Putamen (tissue), 1 donor: ENCODE measurements at regions not wholly inside any gene's neighbourhood (a gene's known extent, or its start where the extent isn't known, plus 50 kb on each side); places are given as distances from the start of the nearest gene placed in this dataset.
"Not testable (repeated sequence)": the region's sequence is repeated elsewhere in the genome, so short reads cannot be mapped to it uniquely, and the experiment has no call there.

ENCODE experiments used
- DNase-seq: peaks from one replicate; pipeline ENCODE4 v3.0.0-alpha.2; 2016; ENCODE audit warnings: low spot score

- DNase-seq = not testable (repeated sequence)
These were observed 371.0 kb downstream of the OSTF1 start for GRCh38 chr9:75459311-75459710.

- DNase-seq = peak; percentile 64
These were observed 372.9 kb downstream of the OSTF1 start for GRCh38 chr9:75461183-75461582.

DNA sequence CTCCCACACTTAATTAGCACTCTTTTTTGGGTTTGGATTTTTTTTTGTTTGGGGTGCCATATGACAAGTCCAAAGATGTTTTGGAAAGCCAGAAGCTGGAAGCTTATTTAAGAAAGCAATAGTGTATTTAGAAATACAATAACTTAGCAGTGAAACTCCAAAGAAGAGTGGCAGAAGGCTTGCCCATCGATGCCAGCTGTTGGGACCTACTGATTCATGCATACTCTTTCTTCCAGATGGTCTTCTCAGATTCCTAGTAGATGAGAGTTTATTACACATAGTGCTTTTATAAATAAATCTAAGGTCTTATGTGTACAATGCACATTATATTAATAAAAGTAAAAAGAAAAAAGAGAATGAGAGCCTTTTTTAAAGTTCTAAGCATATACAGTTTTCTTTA, 374.6 kb downstream of the OSTF1 start:
- DNase-seq = no peak

GRCh38 chr9:75463871-75464270, 375.6 kb downstream of the OSTF1 start:
- DNase-seq = no peak

- DNase-seq = no peak
These were observed 376.4 kb downstream of the OSTF1 start for GRCh38 chr9:75464726-75465125.

- no peak for DNase-seq
These were observed 378.8 kb downstream of the OSTF1 start for GRCh38 chr9:75467142-75467541.

DNA sequence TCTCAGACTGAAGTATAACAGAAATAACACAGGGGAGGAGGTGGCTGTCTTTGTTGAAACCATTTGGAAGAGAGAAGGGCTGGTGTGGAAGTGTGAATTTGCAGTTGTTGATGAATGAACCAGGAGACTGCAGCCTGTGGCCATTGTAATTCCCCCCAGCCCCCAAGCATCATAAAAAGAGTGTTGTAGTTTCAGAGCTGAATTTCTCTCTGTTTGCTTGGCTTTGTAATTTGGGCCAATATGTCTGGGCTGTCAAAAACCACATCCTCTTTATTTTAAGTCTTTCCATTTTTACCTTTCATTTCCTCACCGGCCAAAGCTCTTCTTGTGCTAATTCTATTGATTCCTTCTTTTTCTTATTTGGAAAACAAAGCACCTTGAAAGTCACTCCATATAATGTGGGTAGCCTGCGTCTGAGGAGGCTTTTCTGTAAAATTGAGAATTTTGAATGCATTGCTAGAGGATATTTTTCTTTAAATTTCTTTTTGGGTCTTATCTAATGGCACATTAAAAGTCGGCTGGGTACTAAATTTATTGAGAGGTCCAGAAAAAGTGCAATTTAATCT, 383.3 kb downstream of the OSTF1 start:
- DNase-seq = no peak

DNA sequence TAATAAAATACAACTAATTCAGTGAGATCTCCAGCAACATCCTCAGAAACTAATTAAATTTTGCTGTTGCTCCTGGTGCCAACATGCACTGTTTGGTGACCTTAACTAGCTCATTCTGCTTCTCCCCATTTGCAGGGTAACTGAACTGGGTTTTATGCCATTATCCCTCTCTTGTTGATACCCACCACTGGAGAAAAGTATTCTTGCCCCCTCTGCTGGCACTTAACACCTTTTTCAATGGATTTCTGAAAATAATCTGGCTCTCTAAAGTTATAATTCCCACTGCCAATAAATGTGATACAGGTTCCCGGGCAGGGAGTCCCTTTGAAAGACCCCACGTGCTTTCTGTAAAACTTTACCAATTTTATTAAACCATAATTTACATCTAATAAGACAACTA, 394.3 kb downstream of the OSTF1 start:
- no peak for DNase-seq

DNA sequence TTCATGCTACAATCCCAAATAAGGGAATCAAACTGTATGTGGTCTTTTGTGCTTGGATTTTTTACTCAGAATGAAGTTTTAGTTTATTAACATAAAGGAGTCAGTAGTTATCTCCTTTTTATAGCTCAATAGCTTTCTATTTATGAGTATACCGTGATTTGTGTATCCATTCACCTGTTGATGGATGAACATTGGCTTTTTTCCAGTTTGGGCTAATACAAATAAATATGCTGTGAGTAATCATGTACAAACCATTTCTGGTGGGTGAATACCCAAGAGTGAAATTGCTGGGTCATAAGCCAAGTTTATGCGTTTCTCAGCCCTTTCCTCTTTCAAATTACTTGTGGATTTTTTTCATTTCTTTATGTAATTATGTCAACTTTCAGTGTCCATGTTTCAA, 395.3 kb downstream of the OSTF1 start:
- DNase-seq = no peak

GRCh38 chr9:75487856-75488718, 399.8 kb downstream of the OSTF1 start:
- no peak for DNase-seq

DNA sequence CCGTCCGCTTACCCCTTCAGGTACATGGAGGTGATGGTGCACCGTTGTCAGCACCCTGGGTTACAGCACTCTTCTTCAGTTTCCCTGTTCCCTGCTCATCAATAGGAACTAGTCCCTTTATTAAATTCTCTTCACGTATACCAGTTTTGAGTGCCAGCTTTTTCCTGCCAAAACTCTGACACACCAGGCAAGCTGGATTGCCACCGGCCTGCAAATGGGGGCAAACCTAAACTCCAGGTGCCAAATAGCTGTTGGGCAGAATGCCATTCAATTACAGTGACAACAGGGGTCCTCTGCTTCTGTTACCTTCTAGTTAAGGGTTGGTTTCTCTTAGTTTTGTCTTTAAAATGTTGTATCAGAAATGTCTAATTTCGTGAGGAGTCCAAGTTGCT, 400.4 kb downstream of the OSTF1 start:
- DNase-seq = peak; percentile 26

DNA sequence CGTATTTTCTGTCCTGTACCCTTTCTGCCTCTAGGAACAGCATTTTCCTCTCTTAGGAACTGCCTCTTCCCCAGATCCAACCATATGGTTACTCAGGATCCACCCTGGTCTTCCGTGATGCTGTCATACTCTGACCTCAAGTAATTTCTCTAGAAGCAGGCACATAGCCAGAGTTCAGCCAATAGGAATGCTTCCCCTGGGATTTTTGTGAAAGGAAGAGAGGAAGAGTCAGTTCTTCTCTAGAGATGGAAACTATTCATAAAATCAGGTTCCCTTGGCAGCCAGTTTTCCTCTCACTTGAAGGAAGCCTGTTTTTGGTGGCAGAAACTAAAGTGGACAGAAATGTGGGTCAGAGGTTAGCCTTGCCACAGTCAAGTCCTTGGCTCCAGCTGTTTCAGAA, 400.1 kb upstream of the PCSK5 start:
- no peak for DNase-seq

DNA sequence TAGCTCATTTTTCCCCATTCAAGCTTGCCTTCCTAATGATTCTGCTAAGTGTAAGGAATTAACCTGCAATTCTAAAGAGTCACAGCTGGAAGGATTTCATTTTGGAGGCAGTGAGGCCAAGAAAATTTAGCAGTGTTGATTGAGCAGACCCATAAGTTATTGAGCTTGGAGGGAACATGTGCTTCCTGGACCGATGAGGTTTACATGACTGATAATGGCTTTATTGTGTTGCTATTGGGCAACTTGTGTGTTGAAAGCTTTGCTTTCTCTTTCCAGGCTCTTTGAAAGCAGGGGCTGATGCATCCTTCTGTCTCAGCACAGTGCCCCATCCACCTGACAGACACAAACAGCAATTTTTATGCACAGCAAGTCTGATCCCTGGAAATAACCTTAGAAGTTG, 398.9 kb upstream of the PCSK5 start:
- no peak for DNase-seq

GRCh38 chr9:75499812-75500211, 390.7 kb upstream of the PCSK5 start:
- DNase-seq = no peak

GRCh38 chr9:75500479-75500878, 390.0 kb upstream of the PCSK5 start:
- no peak for DNase-seq

GRCh38 chr9:75500940-75501339, 389.5 kb upstream of the PCSK5 start:
- not testable (repeated sequence) for DNase-seq

GRCh38 chr9:75504721-75505120, 385.8 kb upstream of the PCSK5 start:
- DNase-seq = no peak

DNA sequence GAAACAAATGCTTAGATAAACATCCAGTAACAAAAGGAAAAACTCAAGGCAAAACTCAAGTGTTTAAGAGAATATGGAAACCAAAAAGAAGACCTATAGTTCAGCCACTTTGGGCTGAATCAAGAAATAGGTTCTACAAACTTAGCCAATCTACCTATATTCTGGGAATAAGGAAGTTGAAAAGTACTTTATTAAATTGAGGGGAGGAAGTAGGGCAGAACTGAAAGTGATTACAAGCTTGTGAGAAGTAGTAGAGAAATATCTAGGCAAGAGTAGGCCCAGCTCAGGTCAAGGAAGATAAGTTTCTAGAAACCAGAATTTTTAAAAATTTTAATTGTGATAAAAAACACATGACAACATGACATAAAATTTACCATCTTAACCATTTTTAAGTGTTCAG, 384.8 kb upstream of the PCSK5 start:
- DNase-seq = no peak

DNA sequence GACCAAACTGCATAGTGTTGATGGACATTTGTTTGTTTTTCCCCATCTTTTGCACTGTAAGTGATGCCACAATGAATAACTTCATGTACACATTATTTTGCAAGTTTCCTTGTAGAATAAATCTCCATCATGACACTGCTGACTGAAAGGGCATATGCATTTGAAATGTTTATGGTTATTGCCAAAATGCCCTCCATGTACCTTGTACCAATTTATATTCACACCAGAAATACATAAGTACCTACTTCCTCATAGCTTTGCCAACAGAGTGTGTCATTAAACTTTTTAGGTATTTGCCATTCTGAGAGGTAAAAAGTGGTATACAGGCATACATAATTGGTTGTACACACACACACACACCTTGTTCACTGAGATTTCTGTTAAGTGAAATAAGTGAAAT, 361.0 kb upstream of the PCSK5 start:
- no peak for DNase-seq

DNA sequence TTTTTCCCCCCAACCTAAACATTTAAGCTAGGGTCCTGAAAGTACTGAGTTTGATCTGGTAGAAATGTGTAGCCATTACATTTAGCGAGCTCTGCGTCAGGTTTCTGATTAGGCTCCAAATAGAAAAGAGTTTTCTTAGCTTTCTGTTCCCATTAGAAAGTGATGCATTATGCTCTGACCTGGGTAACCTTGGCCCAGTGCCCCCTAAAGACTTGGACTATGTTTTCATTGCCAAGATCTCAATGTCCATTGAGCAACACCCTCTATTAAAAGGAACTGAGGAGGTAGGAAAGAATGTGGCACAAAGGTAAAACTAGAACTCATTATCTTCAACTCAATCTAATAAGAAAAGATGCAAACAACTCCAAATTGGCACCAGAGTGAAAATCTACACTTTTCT, 358.9 kb upstream of the PCSK5 start:
- DNase-seq = no peak

DNA sequence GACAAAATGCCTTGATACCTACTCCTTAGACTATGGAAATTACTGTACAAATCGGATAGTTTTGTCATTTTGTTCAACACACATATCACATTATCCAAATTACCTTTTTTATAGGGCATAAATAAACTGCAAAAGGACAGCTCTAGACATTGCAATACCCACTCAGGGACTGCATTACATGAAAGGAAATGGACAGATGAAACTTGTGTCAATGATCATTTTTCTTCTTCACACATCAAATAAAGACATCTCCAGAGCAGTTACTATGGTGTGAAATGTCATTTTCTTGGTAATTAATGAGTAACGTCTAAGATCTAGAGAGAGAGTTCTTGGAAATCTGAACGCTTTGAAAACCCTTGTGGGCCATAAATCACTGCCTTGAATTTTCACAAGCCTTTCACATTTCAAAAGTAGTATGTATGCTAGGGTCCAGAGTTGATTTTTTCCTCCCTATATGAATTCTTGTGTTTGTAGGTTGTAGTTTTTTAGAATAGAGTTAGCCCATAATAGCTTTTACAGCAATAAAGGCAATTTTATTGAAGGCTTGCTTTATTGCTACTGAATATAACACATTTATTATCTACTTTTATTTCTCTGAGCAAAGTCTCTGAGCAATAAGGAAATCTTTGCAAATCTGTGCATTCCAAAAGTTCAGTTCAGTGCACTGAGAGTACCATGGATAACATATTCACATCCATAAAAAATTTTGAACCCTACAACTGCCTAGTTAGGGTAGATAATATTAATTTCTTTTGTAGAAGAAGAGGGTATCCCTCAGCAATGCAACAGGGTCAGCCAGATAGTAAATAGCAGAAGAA, 358.0 kb upstream of the PCSK5 start:
- DNase-seq = no peak

DNA sequence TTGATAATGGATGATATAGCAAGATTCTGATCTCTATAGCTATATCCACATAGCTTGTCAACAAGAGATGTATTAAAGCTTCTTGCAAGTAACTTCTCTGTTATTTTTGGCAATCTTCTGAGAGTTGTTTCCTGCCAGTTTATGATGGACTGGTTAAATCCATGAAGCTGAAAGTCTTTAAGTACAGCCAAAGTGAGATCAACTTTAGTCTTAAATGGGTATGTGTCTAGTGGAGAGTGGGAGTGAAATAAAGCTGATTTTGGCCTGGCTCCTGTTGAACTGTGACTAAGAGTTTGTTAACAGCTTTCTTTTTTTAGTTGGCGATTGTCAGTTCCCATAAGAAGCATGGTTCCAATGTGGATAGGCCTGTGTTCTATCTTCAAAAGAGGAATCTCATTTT, 350.9 kb upstream of the PCSK5 start:
- DNase-seq = no peak

DNA sequence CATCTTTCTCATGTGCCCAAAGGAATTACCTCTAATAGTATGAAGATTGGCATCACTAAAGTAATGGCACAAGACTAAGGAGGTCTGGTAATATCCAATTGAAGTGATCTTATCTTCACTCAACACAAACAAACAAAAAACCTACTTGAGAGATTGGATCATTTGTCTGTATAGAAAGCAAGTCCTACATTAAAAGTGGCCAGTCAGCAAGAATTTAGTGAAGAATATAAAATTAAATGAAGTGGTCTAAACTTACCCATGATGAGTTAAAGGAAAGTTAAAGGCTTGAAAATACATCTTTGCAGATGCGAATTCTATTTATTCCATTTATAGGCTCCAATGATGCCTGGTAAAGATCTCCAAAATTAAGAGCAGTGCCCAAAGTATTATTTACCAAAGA, 350.3 kb upstream of the PCSK5 start:
- no peak for DNase-seq
